Uterus (tissue), 2 donors: ENCODE measurements at regions not wholly inside any gene's neighbourhood (a gene's known extent, or its start where the extent isn't known, plus 50 kb on each side); places are given as distances from the start of the nearest gene placed in this dataset.

ENCODE experiments used
- POLR2A ChIP-seq, 2 donors: fragments of 450-650 bp; IDR thresholded peaks; one replicate each; pipeline ENCODE4 v1.6.1; 2016; ENCODE audit warnings: antibody characterized with exemption in 2 of 2, mild to moderate bottlenecking in 1 of 2, moderate library complexity in 1 of 2
- TF ChIP-seq, protein P1 (sequence below), 4 experiments: fragments of 200-600 bp in 2 of 4; fragments of 450-650 bp in 2 of 4; sonication (generic) in 2 of 4; IDR thresholded peaks; one replicate each; pipeline ENCODE4 v1.5.1; 2016 to 2019; ENCODE audit warnings: antibody characterized with exemption in 4 of 4, mild to moderate bottlenecking in 2 of 4, moderate library complexity in 1 of 4

DNA sequence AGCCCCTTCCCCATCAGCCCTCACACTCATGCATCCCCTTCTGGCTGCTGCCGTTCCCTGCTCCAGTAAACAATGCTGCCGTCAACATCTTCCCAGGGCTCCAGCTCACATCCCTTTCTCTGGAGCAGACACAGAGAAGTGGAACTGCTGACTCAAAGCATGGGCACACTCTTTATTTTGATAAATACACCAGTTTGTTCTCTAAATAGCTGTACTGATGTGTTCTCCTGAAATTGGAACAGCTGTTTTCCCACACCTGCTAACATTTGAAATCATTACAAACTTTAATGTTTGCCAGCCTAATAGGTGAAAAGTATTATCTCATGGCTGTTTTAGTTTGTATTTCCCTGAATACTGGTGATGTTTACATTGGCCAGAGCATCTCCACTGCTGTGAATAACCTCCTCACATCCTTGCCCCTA, 102.1 kb upstream of the NXT1 start:
- TF ChIP-seq, protein P1, sequence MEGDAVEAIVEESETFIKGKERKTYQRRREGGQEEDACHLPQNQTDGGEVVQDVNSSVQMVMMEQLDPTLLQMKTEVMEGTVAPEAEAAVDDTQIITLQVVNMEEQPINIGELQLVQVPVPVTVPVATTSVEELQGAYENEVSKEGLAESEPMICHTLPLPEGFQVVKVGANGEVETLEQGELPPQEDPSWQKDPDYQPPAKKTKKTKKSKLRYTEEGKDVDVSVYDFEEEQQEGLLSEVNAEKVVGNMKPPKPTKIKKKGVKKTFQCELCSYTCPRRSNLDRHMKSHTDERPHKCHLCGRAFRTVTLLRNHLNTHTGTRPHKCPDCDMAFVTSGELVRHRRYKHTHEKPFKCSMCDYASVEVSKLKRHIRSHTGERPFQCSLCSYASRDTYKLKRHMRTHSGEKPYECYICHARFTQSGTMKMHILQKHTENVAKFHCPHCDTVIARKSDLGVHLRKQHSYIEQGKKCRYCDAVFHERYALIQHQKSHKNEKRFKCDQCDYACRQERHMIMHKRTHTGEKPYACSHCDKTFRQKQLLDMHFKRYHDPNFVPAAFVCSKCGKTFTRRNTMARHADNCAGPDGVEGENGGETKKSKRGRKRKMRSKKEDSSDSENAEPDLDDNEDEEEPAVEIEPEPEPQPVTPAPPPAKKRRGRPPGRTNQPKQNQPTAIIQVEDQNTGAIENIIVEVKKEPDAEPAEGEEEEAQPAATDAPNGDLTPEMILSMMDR (IDR thresholded peaks at IDR 0.05), result no peak
- TF ChIP-seq POLR2A (IDR thresholded peaks at IDR 0.05), result no peak
